C1 segment of cervical spinal cord (tissue), 14 donors: ENCODE measurements at regions not wholly inside any gene's neighbourhood (a gene's known extent, or its start where the extent isn't known, plus 50 kb on each side); places are given as distances from the start of the nearest gene placed in this dataset.
"Not testable (repeated sequence)": the region's sequence is repeated elsewhere in the genome, so short reads cannot be mapped to it uniquely, and the experiment has no call there.

ENCODE experiments used
- DNase-seq, 14 donors: peaks; one replicate each; lab custom pipeline; 2025; lab: John Stamatoyannopoulos, UW

DNA sequence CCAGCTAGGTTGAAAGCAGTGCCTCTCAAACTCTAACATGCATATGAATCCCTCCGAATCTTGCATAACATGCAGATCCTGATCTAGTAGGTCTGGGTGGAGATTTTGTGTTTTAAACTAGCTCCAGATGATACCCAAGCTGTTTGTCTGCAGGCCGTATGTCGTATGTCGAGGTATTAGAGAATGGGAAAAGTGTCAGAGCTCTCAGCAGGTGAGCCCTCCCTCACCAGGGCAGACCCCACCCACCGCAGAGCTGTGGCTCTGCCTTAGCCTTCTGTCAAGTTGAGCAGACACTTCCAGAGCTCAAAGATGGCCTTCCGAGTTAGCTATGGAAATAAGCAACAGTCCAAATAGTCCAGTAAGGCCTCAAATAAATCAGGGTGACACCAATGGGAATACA lies 83.2 kb upstream of the MAP3K1 start:
- DNase-seq, result no peak

DNA sequence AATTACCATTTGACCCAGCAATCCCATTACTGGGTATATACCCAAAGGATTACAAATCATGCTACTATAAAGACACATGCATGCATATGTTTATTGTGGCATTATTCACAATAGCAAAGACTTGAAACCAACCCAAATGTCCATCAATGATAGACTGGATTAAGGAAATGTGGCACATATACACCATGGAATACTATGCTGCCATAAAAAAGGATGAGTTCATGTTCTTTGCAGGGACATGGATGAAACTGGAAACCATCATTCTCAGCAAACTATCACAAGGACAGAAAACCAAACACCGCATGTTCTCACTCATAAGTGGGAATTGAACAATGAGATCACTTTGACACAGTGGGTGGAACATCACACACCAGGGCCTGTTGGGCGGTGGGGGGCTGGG lies 83.9 kb upstream of the MAP3K1 start:
- not testable (repeated sequence) for DNase-seq

- no peak for DNase-seq
Observed at GRCh38 chr5:56729488-56729887, 85.9 kb upstream of the MAP3K1 start.

DNA sequence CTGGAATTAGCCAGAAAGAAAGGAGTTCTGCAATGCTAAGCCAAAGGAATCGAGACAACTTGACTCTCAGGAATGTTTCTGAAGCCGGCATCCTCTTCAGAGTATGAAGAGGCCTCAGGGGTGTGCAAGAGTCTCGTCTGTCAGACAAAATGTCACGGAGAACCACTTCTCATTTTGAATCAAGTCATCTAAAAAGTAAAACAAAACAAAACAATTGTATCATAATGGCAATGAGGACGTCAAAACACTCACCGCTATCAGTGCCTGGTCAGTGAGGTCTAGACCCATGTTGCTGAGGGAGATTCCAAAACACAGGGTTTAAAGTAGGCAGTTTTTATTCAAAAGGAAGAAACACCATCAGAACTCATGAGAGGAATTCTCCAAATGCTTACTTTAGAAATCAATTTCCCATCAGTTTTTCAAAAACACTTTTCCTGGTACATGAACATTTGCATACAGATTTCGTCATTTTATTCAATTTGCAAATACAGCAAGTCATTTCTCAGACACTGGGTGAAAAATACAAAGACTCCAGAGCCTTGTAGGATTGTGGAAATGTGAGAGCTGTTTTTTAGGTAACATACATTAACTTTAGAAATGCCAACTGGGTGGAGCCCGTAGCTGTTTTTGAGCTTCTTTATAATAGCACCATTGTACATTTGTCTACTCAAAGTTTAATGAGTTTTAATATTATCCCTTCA lies 89.5 kb upstream of the MAP3K1 start:
- no peak for DNase-seq

DNA sequence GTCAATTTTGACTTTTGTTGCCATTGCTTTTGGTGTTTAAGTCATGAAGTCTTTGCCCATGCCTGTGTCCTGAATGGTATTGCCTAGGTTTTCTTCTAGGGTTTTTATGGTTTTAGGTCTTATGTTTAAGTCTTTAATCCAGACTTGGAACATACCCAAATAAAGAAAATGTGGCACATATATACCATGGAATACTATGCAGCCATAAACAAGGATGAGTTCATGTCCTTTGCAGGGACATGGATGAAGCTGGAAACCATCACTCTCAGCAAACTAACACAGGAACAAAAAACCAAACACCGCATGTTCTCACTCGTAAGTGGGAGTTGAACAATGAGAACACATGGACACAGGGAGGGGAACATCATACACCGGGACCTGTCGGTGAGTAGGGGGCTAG lies 90.5 kb upstream of the MAP3K1 start:
- not testable (repeated sequence) for DNase-seq

DNA sequence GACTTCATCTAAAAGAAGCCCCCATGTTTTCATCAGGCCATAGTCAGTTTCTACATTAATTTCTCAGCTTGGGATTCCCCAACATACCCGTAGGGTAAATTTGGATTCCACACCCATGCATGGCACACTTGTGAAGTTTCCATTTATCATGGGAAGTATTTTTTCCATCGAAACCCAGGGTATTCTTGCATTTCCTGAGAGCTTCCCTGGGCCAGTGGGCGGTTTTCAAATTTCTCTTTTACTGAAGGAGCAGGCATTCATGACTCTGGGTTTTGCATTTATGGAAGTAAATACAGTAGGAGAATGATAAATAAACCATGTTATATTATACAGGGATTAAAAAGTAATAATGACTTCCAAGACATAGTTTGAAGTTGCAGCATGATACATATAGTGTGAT lies 93.0 kb upstream of the MAP3K1 start:
- no peak for DNase-seq

GRCh38 chr5:56717253-56717987 lies 97.9 kb upstream of the MAP3K1 start:
- DNase-seq, result no peak

DNA sequence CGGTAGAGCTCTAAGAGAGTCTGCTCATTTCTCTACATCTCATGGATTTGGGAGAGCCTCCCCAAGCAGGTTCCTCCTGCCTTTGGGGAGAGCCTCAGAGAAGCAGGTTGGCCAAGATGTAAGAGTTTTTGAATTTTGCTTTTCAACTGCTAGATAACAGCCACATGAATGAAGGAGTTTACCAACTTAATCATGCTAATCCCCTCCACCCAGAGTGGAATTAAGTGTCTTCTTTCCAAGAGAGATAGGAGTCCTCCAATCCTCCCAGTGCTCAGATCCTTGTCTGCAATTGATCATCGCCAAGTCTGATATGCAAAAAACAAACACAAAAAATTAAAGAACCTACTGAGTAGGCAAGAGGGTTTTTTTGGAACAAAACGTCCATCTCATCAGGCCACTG lies 99.4 kb upstream of the MAP3K1 start:
- DNase-seq, result no peak

- no peak for DNase-seq
Observed at GRCh38 chr5:56712895-56713591, 102.3 kb upstream of the MAP3K1 start.

DNA sequence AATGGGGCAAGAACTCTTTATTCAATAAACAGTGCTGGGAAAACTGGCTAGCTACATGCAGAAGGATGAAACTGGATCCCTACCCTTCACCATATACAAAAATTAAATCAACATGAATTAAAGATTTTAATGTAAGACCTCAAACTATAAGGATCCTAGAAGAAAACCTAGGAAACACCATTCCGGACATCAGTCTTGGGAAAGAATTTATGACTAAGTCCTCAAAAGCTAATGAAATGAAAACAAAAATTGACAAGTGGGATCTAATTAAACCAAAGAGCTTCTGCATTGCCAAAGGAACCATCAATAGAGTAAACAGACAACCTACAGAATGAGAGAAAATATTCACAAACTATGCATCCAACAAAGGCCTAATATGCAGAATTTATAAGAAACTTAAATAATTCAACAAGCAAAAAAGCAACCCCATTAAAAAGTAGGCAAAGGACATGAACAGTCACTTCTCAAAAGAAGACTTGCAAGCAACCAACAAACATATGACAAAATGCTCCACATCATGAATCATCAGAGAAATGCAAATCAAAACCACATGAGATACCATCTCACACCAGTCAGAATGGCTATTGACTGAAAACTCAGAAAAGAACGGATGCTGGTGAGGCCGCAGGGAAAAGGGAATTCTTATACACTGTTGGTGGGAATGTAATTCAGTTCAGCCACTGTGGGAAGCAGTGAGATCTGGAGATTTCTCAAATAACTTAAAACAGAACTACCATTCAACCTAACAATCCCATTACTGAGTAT lies 104.3 kb upstream of the MAP3K1 start:
- no peak for DNase-seq

DNA sequence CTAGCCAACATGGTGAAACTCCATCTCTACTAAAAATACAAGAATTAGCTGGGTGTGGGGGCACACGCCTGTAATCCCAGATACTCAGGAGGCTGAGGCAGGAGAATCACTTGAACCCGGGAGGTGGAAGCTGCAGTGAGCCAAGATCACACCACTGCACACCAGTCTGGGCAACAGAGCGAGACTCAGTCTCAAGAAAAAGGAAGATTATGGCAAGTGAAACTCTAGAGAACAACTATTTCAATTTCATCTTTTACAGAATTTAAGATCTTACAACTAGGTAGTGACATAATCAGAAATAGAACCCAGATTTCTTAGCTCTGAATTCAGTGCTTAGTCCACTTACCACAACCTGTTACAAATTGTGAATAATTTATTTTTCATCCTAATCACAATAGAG lies 108.8 kb upstream of the MAP3K1 start:
- no peak for DNase-seq

DNA sequence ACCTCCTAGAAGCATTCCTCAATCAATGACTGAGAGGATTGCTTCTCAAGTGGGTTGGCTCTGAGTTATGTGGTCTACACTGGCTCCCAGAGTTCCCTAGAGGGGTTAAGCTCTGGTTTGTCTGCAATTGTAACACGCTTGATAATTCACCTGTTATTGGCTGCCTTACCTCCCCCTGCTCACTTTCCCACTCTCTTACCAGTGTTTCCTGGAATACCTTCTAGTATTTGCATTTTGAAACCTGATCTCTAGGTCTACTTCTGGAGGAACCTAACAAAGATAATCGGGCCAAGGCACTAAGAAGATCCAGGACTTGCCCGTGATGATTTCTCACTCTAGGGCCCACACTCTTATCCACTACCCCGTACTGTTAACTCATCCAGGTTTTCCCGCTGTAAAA lies 110.1 kb upstream of the MAP3K1 start:
- DNase-seq, result no peak

GRCh38 chr5:56703952-56704351 lies 111.4 kb upstream of the MAP3K1 start:
- no peak for DNase-seq

DNA sequence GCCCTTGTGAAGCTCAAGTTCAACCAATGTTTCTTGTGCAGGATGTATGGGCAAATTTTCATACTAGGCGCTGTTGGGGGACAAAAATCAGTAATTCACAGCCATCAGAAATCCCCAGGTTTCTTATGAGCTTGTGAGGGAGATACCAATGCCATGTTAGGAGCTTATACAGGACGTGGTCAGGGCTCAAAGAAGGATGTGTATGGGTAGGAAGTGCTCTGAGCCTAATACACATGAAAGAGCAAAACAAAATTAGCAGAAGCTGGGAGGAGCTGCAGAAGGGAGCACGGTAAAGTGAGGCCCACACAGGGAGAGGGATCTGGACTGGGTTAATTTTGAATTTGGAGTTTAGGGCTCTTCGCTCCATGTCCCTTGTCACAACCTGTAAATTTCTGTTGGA lies 114.6 kb upstream of the MAP3K1 start:
- DNase-seq, result no peak

DNA sequence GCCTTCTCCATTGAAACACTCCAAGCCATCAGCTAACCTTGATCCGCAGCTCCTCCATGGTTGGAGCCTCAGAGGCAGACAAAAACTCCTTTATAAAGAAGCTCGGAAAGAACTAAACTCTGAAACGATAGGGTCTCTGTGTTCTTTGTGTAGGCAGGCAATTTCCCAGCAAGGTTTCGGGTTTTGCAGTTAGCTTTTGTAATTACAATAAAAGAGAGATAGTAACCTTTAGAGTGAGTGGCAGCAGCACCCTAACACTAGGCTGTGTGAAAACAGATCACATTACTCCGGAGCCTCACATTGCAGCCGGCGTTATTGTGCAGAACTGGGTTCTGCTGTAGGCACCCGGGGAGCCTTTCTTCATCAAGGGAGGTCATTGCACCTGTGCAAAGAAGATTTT lies 115.8 kb upstream of the MAP3K1 start:
- no peak for DNase-seq

DNA sequence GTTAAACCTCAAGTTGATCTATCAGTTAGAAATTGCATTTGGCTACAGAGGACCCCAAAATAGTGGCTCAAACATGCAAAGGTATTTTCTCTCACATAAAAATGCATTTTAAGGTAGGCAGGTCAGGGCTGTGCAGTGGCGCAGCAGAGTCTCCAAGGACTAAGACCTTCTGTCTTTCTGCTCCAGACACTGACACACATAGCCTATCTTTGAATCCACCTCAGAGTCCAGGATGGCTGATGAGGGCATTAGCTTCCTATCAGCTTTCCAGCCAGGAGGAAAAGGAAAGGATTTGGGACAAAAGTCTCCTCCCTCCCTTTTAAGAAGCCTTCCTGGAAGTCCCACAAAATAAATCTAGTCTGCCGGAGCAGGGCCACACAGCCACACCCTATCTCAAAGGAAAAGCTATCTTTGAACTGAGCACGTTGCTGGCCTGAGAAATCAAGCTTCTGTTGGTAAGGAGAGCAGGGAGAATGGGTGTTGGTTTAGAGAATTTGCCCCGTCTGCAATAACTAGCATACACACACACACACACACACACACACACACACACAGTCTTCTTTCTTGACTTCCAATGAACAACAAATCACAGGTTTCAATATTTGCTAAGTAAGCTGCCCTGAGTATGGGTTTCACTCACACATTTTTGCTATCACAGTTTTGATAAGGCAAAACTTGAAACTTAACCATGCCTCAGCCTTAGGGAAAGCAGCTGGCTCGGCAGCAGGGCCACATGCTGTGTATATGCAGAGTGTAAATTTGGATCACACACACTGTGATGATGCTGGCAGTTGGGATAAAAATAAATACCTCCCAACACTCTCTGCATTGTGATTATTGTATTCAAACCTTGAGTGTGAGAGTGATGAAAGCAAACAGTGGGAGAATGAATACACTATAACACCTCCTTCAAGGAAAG lies 116.6 kb upstream of the MAP3K1 start:
- DNase-seq, result no peak

GRCh38 chr5:56696900-56697299 lies 118.4 kb upstream of the MAP3K1 start:
- DNase-seq, result no peak

- DNase-seq, result no peak
Observed at GRCh38 chr5:56693220-56693579, 122.1 kb upstream of the MAP3K1 start.

DNA sequence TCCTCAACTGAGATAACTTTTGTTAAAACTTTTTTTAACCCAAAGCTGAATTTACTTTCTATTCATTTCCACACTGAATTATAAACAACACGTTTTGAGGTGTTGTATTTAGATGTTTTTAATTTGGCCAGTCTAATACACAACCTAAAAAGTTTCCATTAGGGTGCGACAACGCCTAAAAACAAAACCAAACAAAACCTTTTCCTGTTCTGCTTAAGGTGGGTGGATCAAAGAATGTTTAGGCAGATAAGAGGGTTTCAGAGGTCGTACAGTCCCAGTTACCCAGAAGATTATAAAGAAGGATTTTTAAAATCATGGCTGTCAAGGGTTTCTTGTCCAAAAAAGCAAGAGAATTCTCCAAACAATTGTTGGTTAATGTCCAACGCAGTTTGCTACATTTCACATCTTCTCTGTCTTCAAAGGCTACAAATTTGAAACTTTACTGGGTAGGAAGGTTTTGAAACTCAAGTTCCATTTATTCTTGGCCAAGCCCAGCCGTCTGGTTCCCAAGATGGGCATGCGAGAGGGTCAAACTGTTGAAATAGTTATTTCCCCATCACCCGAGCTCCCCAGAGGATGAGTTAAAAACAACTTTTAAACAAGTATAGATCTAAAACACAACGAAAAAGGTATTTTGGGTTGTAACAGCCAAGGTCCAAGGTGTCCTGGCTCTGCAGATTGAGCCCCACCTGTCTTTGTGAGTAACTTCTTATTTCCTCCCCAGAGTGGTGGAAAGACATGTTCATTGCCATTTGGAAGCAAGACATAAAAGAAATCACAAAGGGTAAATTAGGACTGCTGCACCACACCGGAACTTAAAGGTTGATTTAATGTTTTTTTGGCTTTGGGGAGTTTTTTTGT lies 122.8 kb upstream of the MAP3K1 start:
- DNase-seq, result no peak

DNA sequence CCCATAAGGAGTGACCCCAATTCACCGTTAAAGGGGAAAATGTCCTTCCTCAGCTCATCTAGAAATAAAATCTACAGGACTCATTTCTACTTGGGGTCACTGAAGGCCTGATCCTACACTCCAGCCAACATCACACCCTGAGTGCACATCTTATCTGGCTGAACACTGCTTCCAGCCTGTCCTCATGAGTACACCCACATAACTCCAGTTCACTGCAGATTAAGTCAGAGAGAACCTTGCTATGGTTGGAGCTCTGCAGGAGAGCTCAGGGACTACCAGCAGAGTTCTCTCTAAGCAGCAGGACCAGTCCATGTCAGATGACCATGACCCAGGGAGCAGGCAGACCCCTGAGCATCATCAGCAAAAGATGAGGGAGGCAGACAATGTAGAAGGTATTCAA lies 126.9 kb upstream of the MAP3K1 start:
- no peak for DNase-seq
